Kasumi-1 (cell line): ENCODE measurements at regions not wholly inside any gene's neighbourhood (a gene's known extent, or its start where the extent isn't known, plus 50 kb on each side); places are given as distances from the start of the nearest gene placed in this dataset.
"Not testable (repeated sequence)": the region's sequence is repeated elsewhere in the genome, so short reads cannot be mapped to it uniquely, and the experiment has no call there.

Experiments
- DNase-seq, 2 experiments: peaks; one replicate each; lab custom pipeline; 2025; lab: John Stamatoyannopoulos, UW

DNA sequence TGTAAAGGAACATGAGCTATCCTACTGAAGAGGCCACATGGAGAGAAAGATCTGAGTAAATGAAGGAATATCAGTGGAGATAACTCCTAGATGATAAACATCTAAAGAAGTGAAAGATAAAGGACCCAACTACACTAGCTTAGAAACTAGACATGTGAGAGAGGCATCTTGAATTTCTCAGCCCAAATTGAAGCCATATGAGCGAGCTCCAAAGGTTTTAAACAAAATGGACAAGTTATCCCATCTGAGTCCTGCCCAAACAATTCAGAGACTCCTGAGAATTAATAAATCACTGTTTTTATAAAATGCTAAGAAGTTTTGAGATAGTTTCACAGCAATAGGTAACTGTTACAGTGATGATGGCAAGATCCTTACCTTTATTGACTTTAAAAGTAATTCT is 438.9 kb downstream of the NAV3 start:
- DNase-seq: no peak

DNA sequence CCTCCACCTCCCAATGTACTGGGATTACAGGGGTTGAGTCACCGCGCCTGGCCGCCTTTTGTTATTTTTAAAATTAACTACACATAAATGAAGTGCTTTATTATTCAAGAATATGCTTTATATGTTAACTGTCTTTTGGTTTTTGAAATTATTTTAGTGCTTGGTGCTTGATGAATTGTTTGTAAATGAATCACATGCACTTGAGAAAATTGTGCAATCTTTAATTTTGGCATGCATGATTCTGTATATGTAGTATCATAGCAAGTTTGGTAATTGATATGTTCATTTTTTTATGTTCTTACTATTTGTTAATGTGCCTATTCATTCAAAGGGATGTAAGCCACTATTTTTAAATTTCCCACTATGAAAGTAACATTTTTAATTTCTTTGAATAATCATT is 440.9 kb downstream of the NAV3 start:
- DNase-seq: no peak

DNA sequence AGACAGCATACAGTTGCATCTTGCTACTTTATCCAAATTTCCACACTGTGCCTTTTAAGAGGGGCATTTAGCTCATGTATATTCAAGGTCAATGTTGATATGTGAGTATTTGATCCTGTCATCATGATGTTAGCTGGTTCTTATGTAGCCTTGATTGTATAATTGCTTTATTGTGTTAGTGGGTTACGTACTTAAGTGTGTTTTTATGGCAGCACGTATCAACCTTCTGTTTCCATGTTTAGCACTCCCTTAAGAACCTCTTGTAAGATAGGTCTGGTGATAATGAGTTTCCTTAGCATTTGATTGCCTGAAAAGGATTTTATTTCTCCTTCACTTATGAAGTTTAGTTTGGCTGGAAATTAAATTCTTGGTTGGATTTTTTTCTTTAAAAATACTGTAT is 445.2 kb downstream of the NAV3 start:
- no peak for DNase-seq

DNA sequence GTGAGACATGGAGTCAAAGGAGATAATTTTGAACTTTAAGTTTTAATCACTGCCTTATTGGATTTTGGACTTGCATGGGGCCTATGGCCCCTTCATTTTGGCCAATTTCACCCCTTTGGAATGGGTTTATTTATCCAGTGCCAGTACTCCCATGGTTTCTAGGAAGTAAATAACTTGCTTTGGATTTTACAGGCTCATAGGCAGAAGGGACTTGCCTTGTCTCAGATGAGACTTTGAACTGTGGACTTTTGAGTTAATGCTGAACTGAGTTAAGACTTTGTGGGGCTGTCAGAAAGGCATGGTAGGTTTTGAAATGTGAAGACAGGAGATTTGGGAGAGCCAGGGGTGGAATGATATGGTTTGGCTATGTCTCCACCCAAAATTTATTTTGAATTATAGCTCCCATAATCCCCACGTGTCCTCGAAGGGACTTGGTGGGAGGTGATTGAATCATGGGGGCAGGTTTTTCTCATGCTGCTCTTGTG is 448.1 kb downstream of the NAV3 start:
- no peak for DNase-seq

DNA sequence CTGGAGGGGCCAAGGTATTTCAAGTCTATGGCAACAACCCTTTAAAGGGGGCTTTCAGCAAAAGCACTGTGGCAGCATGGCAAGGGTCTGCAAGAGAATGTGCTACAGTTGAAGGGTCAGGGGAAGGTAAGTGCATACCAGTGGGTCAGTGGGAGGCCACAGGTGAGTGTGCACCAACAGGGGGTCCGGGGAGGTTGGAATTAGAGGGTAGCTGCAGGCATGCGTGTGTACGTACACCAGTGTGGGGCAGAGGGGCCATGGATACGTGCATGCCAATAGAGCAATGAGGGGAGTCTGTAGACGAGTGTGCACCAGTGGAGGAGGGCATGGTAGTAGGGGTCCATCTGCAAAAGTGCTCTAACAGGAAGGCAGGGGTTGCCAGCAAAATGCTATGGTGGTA is 448.9 kb downstream of the NAV3 start:
- DNase-seq: no peak

DNA sequence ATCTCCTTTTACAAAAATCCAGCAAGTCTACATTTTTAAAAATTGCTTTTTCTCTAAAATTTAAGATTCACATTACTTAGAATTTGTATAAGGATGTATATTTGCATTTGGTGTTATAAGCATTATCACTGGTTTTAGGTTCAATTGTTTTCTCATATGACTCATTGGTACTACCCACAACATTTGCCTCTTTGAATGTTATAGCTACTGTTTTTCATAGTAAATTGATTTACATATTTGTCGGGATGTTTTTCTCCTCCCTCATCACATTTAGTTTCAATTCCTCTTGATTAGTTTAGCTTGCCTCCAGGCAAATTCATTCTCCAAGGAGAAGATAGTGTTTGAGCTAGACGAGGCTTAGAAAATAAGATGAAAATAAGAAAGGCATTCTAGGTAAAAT is 450.4 kb downstream of the NAV3 start:
- not testable (repeated sequence) for DNase-seq

DNA sequence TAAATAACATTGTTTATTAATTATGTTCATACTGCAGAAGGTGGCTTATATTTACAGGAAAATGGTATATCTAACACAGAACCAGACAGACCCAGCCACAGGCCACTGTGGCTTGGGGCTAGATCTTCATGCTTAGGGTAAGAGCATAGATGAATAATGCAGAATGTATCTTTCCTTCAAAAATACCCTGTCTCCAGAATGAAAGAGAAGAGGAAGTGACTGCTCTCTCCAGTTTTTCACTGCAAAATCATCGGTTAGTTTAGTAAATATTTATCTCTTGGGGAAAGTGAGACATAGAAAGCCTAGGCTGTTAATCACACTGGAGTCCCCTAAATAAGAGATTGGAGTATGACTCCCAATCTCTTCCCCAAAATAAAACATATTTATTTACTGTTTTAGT is 453.7 kb downstream of the NAV3 start:
- no peak for DNase-seq

DNA sequence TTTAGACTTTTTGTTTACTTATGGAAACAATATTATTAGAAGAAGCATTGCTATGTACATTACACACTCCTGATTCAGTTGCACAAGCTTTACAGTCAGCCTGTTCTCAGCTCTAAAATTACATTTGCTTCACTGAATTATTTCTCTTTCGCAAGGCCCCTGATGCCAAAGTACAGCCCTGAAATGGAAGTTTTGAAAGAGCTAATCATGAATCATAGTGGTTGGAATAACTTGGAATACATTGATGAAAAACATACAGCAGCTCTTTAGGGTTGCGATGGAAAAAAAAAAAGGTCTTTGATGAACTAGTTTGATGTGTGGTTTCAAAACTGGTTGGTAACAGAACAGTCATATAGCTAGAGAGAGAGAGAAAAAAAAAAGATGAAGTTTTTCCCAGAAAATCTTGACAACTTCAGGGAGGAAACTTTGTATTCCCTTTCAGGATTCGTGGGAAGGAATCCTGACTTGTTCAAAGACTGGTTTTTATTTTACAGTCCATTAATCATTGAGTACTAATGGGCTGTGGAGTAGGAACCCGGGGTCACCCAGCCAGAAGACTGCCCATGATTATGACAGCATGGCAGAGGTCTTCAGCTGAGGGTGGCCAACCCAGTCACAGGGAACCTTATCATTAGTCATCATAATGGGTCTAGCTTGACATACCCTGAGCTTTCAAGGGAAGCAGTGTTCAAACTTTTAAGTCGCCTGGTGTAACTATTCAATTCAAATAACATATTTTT is 460.1 kb downstream of the NAV3 start:
- no peak for DNase-seq

DNA sequence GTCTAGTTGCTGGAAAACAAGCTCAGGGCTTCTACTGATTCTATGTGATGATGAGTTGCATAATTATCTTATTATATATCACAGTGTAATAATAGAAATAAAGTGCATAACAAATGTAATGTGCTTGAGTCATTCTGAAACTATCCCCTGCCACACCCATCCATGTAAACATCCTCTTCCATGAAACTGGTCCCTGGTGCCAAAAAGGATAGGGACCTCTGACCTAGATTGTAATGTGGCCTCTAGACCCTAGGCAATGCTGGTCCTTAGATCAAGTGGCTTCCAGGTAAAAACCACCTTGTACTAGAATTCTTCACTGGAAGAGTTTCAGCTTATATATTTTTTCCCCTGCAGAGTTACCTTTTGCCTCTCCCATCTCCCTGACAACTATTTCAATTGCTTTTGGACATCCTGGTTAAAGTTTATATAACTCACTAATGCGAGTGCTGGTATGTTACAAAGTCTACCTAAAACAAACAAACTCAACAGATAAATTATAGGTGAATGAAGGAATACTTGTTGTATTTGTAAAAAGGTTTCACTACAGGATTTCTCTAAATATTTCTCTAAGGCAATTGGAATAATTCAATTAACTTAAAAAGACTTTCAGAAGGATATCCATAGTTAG is 462.5 kb downstream of the NAV3 start:
- DNase-seq: no peak

DNA sequence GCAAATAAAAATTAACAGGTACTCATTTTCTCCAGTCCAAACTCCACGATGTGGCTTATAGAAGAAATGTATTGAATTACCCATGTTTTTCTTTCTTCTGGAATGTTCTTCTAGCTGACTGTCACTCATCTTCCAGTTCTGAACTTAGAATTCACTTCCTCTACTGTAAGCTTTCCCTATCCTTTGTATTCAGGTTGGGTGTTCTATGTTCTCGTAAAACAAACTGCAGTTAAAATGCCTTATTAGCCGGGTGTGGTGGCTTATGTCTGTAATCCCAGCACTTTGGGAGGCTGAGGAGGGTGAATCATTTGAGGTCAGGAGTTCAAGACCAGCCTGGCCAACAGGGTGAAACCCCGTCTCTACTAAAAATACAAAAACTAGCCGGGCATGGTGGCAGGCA is 470.6 kb downstream of the NAV3 start:
- DNase-seq: not testable (repeated sequence)

DNA sequence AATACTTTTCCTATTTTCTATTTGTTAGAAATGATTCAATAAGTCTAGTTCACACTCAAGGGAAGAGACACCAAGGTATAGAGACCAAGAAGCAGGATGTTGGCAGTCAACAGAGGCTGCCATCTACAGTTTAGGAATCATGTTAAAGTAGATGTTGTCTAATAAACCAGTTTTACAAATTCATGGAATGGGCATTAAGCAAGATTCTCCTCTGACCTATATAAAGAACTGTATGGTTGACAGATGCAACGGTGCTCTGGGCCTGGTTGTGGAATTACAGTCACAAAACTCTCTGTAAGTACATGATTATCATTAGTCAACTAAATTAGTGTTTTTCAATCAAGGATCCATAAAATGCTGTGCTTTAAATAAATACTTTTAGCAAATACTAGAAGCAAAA is 475.1 kb downstream of the NAV3 start:
- DNase-seq: no peak

DNA sequence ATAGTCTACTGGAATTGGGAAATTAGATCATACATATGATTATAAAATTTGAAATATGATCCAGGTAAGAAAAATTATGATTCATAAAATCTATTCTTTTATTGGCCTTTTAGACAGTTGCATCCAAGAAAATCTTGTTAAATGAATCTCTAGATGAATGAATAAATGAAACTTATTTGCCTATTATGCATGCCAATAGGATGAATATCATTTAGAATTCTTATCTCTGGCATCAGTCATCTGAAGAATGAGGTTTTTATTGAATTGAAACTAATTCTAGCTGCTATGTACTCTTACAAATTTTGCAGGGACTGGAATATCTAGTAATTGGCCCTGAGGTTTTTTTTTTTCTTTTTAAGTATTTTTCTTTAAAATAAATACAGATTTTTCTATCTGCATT is 475.5 kb downstream of the NAV3 start:
- no peak for DNase-seq

DNA sequence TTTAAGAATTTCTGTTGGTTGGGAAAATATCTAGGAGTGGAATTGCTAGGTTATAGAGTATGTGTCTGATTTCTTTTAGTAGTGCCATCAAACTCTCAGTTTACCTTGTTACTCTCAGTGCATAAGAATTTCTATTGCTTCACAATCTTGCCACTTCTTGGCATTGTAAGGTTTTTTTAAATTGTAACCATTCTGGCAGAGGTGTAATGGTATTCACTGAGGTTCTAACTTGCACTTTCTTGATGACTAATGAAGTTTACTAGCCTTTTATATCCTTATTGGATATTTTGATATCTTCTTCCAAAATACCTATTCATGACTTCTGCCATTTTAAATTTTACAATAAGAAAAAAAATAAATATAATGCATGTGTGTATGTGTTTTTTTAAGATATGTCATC is 478.0 kb downstream of the NAV3 start:
- no peak for DNase-seq

DNA sequence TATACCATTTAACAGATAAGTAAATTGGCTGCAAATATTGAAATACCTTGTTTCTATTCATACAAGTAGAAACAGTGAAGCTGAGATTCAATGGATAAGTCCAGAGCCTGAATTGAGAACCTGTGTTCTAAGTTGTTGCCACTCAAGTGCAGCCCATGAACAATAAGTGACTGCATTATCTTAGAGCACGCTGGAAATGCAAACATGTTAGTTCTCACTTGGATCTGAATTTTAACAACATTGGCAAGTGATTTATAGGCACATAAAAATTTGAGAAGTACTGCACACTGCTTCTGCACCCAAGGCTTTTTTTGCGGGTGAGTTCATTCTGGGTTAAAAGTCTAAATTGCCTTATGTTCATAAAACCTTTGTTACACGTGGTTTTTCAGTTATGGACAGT is 484.3 kb downstream of the NAV3 start:
- no peak for DNase-seq

DNA sequence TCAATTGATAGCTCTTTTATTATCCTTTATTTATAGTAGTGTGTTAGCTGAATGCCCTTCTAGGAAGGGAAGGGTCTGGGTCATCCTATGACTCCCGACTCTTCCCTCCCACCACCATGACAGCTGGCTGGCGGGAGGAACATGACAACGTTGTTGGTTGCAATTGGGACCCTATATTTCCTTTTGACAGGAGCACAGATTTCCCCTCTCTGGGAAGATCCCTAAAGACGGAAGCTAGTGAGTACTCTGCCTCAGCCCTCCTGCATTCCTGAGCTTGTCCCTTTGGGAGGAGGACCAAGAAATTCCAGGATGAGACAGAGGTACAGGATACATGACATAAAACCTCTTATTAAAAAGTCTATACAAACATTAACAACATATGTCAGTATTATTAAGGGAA is 485.4 kb downstream of the NAV3 start:
- no peak for DNase-seq

DNA sequence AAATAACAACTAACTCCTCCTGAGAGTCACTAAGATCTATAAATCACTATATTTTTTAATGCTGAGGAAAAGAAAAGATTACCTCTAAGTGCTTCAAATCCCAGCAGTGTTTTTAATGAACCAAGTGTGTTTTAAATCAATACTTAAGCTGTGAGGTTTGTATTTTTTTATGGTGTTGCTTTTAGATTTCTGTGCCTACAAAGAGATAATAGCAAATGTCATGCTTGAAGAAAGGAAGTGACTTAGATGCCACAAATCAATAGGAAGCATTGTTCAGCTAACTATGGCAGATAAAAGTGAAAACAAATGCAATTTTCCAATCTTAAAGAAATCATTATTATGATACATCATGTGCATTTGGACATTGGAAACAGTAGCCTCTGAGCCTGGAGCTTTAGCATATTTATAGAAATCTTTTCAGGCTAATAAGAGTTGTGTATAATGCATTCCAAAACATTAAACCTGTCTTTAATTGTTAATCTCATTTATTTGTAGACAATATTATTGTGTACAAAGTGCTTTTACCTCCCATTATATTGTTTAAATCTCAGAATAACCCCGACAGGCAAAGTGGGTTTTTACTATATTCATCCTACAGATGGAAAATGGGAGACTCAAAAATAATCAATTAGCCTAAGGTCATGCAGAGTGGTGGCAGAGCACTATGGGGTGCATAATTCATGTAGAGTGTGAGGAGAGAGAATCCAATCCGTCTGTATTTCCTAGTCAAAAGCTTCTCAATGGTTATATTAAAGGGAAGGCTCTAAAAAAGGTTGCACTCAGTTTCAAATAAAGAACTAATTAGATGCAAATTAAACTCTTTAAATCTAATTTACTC is 486.2 kb downstream of the NAV3 start:
- DNase-seq: no peak

DNA sequence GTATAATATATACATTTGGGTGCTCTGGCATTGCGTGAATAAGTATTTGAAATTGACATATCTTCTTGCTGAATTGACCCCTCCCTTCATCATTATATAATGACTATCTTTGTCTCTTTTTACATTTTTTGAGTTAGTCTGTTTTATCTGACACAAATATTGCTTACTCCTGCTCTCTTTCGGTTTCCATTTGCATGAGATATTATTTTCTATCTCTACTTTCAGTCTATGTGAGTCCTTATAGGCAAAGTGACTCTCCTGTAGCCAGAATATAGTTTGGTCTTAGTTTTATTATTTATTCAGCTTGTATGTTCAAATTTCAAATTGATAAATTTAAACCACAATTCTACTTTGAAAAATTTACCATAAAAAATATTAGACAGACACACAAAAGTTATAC is 491.0 kb downstream of the NAV3 start:
- no peak for DNase-seq

DNA sequence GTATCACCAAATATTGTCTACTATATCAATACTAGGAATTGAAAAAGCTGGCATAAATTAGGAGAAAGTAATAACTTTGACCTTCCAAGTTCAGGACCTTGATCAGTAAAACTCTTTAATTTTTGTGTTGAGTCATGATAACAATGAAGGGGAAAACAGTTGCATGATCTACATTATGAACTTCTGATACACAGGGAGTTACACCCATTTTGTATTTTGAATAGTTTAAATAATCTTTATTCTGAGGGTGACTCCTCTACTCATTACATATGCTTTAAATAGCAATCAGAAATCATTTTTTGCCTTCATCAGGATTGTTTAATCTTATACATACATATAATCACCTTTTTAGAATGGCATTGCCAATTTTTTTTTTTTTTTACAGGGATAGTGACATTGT is 492.5 kb downstream of the NAV3 start:
- no peak for DNase-seq

DNA sequence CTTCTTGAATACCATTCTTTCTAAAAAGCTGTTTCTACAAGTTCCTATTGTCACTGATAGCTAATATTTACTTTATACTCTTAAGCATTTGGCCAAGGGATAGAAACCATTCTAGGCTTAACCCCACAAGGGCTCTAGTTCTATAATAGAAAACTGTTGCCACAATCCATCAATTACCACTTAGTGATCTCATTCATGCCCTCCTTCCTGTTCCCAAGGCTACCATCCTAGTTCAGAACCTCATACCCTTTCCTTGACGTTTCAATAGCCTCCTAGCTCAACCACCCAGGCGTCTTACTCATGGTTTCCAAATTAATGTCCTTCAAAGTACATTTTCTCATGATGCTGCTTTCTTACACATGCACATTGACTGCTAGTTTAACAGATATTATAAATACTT is 493.5 kb downstream of the NAV3 start:
- no peak for DNase-seq

DNA sequence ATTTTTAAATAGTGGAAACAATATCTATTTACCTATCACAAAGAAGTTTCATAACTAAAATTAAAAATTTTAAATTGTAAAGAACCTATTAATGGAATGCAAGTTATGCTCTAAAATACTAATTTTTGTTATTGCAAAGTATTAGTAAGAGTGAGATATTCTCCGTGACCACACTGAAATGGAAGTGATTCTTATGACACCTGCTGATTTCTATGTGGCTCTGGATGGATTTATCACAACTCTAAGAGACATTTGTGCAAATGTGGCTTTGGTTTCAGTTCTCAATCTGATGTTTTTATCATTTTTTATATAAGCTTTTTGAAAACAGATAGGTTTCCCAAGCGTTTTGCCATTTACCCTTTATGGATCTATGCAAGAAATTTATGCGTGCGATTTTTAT is 497.8 kb downstream of the NAV3 start:
- no peak for DNase-seq

DNA sequence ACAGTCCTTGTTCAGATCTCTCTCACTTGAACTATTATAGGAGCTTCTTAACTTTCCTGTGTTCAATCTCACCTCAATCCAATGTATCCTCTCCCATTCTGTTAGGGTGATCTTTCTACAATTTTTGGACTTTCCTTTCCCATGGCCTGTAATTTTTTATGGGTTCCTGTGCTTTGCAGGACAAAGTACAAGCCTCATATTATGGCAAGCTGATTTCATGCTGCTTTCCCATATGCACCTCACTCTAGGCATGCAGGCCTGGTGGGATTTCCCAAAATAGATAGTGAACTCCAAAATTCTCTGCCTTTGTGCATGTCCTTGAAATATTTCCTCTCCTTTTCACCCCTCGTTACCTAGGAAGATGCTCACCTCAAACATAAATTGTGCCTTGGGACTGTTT is 499.4 kb downstream of the NAV3 start:
- DNase-seq: no peak

DNA sequence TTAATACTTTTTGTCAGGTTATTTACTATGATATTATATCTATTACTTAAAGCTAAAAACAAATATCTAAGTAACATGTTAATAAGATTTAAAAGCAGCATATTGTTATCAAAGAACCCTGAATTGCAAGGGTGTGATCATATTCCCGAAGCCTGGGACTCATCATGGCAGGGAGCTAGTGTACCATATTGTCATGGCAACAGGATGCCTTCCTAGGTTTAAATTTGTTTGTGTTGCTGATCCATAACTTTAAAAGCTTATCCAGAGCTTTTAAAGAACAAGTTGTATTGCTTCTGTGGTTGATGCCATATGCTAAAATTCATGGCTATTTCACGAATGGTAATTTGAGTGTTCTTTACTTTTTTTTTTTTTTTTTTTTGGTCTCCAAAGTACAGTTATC is 500.5 kb downstream of the NAV3 start:
- DNase-seq: no peak

DNA sequence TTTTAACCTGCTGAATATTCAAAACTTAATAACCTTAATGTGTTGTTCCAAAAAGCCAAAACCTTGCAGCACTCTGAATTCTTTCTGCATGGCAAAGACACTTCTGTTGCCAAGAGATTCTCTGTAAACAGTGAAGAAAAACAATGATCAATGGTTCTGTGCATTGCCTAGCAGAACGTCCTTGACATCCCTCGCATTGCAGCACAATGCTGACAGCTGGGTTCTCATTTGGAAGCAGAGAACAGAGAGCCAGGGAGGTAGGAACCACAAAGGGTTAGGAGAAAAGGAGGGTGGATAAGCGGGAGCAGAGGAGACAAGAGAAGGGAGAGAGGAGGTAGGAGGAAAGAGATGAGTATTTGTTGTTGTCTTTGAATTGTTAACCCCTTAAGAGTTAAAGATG is 501.1 kb downstream of the NAV3 start:
- no peak for DNase-seq
